GM19372 (cell line): ENCODE measurements at regions not wholly inside any gene's neighbourhood (a gene's known extent, or its start where the extent isn't known, plus 50 kb on each side); places are given as distances from the start of the nearest gene placed in this dataset.
"Not testable (repeated sequence)": the region's sequence is repeated elsewhere in the genome, so short reads cannot be mapped to it uniquely, and the experiment has no call there.

Experiments
- ATAC-seq: cut with Tn5 transposase; IDR thresholded peaks from one replicate; pipeline ENCODE4 v1.9.1; 2021; ENCODE audit warnings: mild to moderate bottlenecking, low read depth, moderate library complexity; ENCODE audit not compliant: unreplicated experiment

DNA sequence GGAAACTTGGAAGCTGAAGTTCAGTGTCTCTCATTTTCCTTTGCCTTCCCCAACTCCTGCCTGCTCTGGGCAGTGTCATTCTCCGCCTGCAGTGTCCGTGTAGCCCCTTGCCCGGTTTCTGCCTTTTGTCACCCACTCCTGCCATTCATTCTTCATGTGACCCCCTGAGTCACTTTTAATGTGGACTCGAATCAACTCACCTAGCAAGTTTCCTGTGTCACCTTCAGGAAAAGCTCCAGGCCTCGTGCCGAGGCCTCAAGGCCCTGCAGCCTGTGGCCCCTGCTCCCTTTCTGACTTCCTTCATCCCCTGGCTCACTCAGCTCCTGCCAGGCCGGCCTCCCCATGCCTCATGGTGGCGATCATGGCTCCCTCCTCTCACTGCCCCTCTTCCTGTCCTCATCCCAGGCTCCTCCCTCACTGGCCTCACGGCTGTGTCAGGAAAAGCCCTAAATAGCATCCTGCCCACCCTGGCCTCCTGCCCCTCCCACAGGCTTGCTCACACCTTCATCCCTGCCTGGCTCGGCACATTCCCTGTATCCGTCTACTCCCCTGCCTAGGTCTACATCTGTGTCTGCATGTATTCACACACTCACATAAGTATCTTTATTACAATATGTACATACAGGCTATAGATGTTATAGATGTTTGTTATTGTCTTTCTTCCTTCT lies 294.9 kb downstream of the MED10 start:
- no peak for ATAC-seq

- no peak for ATAC-seq
Measured at GRCh38 chr5:6082685-6083084, 295.7 kb downstream of the MED10 start.

DNA sequence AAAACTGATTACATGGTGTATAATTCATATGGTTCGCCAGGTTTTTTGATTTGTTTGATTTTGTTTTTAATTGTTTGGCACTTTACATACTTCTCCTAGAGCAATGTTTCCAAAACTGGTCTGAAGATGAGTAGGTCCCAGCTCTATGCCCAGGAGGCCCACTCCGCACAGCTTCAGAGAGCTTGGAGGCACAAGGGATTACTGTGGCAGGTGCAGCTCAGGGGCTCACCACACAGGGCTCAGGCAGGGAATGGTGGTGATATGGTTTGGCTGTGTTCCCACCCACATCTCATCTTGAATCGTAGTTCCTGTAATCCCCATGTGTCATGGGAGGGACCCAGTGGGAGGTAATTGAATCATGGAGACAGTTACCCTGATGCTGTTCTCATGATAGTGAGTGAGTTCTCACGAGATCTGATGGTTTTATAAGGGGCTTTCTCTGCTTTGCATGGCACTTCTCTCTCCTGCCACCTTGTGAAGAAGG lies 296.6 kb downstream of the MED10 start:
- no peak for ATAC-seq

DNA sequence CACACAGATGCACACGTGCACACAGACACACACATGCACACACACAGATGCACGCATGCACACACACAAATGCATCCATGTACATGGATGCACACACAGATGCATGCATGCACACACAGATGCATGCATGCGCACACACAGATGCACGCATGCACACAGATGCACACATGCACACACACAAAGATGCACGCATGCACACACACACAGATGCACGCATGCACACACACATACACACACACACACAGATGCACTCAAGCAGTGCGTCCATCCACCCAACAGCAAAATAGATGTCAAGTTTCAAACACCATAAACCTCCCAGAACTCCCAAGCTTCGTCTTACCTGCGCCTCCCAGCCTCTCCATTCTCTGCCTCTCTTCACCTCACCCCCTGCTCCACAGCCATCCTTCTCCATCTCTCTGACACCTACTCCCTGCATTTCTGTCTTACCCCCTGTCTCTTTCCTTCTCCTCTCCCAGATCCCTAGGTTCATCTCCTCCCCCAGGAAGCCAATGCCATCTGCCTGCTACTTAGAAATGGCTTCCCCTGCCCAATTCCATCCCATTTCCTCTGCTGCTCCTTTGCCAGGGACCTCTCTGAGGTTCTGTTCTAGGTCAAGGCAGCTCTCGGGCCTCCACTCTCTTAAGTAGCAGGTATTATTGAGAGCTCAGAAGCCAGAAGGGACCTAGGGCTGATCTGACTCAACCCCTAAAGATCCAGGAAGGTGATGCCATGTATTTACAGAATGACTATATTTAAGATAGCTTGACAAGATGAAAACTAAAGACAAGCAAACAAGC lies 297.2 kb downstream of the MED10 start:
- ATAC-seq: no peak

- ATAC-seq: no peak
Measured at GRCh38 chr5:6080436-6080835, 297.9 kb downstream of the MED10 start.

GRCh38 chr5:6078881-6079280 lies 299.5 kb downstream of the MED10 start:
- no peak for ATAC-seq

DNA sequence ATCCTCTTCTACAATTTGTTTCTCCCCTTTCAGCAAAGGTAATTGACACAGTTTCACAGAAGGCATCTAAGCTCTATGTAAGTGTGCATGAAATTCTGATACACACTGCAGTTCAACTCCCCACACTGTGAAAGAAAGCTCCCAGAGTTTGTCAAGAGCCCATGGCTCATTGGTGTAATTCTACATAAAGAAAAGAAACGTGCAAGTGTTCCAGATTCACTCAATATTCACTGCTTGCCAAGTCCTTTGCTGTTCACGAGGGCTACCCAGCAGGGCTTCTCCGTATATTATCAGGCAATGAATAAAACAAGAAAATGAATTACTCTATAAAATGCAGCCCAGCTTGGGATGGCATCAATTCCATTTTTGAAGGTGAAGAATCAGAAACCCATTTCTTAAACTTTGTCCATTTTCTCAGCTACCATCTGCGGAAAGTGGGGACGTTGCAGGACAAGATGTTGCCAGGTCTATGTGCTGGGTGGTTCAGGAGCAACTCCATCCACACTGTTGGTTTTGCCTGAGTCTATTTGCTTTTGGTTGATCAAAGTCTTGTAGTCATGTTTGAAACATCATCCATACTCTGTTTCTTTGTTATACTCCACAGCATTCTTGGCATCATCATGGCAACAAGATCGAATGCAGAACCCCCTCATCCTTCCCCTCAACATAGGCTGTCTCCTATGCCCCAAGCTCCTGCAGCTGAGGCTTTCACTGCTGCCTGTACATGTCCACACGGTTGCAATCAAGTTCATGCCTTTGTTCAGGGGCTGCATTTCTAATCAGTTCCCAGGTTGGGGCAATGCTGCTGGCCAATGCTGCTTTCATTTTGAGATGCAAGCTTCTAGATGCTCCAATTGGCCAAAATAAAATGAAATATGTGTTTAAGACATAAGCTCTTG lies 301.8 kb downstream of the MED10 start:
- no peak for ATAC-seq

DNA sequence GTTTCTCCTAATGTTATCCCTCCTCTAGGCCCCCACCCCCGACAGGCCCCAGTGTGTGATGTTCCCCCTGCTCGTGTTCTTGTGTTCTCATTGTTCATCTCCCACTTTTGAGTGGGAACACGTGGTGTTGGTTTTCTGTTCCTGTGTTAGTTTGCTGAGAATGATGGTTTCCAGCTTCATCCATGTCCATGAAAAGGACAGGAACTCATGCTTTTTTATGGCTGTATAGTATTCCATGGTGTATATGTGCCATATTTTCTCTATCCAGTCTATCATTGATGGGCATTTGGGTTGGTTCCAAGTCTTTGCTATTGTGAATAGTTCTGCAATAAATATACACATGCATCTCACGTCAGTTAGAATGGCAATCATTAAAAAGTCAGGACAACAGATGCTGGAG lies 305.9 kb downstream of the MED10 start:
- ATAC-seq: not testable (repeated sequence)

- ATAC-seq: no peak
Measured at GRCh38 chr5:6069496-6070185, 308.7 kb downstream of the MED10 start.

- ATAC-seq: no peak
Measured at GRCh38 chr5:6066016-6066415, 312.3 kb downstream of the MED10 start.

DNA sequence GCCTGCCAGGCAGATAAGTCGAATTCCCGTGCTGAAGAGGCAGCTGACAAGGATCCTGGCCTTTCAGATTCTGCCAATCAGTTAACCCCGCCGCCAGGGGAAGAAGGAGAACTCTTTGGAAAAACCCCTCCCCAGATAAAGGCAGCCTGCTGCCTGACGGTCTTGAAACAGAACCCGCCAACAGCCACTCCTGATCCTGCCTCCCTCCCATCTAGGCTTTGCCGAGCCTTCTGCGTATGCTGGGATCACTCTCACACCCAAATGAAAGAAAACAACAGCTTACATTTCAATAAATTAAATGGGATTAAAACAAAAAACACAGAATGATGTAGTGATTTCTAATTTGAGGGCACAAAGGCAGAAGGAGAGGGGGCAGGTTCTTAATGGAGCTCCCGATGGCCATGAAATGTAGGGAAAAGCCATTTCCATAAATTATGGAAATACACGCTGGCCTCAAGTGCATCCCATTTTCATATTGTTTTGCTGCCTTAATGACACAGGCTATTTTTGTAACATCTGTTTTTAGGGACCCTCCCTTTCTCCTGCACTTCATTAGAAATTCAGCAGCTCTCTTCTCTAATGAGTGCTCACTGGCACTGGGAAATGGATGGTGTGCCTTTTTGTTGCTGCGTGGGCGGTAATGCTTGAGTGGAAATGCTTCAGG lies 319.1 kb downstream of the MED10 start:
- no peak for ATAC-seq

GRCh38 chr5:6058055-6058715 lies 320.2 kb downstream of the MED10 start:
- ATAC-seq: no peak

GRCh38 chr5:6056280-6056679 lies 322.1 kb downstream of the MED10 start:
- no peak for ATAC-seq

- no peak for ATAC-seq
Measured at GRCh38 chr5:6049662-6050061, 328.7 kb downstream of the MED10 start.

- ATAC-seq: no peak
Measured at GRCh38 chr5:6048746-6049145, 329.6 kb downstream of the MED10 start.

GRCh38 chr5:6046296-6046967 lies 331.9 kb downstream of the MED10 start:
- ATAC-seq: no peak

DNA sequence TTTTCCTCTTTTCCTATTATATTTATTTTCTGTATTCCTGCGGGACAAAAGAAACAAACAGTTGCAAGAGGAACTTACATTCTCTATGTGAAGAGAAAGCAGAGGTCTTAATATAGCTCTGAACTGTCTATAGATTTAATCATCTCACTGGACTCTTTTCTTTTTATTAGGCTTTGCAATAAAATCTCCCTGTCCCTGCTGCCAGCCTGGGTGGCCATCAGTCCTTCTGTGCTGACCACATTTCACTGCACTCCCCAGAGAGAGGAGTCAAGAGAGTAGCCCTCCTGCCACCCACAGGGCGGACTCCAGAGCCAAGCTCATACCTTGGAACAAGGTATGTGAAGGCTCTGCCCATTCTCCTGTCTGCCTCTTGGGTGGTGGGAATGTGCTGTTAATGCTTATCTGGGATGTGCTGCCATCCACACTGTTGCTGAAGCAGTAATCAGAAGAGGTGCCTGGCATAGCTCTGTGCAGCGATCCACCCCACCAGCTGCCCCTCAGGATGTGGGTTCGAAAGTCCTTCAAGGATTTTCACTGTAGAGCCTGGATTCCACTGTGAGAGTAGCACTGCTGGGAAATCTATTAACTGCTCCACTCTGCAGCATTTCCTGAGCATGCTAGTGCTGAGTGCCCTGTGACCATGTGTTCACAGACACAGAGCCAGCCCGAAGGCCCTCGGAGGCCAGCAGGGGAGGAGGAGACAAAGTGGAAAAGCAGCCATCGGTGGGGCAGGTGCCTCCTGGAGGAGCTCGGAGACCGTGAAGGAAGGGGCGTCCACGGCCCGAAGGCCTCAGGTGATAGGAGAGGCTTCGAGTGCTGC lies 334.6 kb downstream of the MED10 start:
- ATAC-seq: no peak

GRCh38 chr5:6041977-6042550 lies 336.3 kb downstream of the MED10 start:
- no peak for ATAC-seq
